ENCODE measurements at regions not wholly inside any gene's neighbourhood (a gene's known extent, or its start where the extent isn't known, plus 50 kb on each side); places are given as distances from the start of the nearest gene placed in this dataset.

- CTCF ChIA-PET: no interaction called here
Measured at GRCh38 chr17:21525464-21526130, 149.4 kb downstream of the KCNJ12 start.

GRCh38 chr17:21528031-21528695, 152.0 kb downstream of the KCNJ12 start:
- CTCF ChIA-PET: no interaction called here
- Histone ChIP-seq H3K36me3 (ENCODE audit: insufficient read depth, low read length, poor library complexity, severe bottlenecking) (no peaks in the 10 kb centered on the region), H3K4me1 (ENCODE audit: insufficient read depth, low read length, poor library complexity, severe bottlenecking) (no peaks in the 10 kb centered on the region), H3K4me3 (ENCODE audit: low read depth, low read length, poor library complexity, severe bottlenecking) (no peak overlapping the region), H3K27ac (ENCODE audit: low read depth, low read length, poor library complexity, severe bottlenecking) (no peak overlapping the region), H3K27me3 (replicated peaks; ENCODE audit: insufficient read depth, low read depth, low read length, poor library complexity) (no peaks in the 10 kb centered on the region), H3K9me3 (ENCODE audit: low read depth, low read length, poor library complexity, severe bottlenecking) (no peaks in the 10 kb centered on the region)
- intact Hi-C loops (cut with micrococcal nuclease; ENCODE audit: unreplicated experiment): no loop called here
- POLR2A ChIA-PET (ENCODE audit: low non-redundant PET): no interaction called here
- no peak for TF ChIP-seq CTCF (conservative IDR thresholded peaks at IDR 0.05; ENCODE audit: low read depth, low read length)
- TF ChIP-seq EZH2 (IDR thresholded peaks at IDR 0.05; ENCODE audit: borderline replicate concordance, low read depth, low read length, poor library complexity, severe bottlenecking): no peak
- BruUV-seq (replicated peaks): no TSS peak
- no peak for DNase-seq (ENCODE audit: low spot score)

More at GRCh38 chr17:21525464-21526130, 149.4 kb downstream of the KCNJ12 start:
- no peaks in the 10 kb centered on the region for H3K27me3 ChIP-seq (replicated peaks; ENCODE audit: insufficient read depth, low read depth, low read length, poor library complexity)
- H3K4me3 ChIP-seq (ENCODE audit: low read depth, low read length, poor library complexity, severe bottlenecking): no peak overlapping the region
- POLR2A ChIA-PET (ENCODE audit: low non-redundant PET): no interaction called here
- H3K9me3 ChIP-seq (ENCODE audit: low read depth, low read length, poor library complexity, severe bottlenecking): no peaks in the 10 kb centered on the region
- intact Hi-C loops (cut with micrococcal nuclease; ENCODE audit: unreplicated experiment): no loop called here
- TF ChIP-seq EZH2 (IDR thresholded peaks at IDR 0.05; ENCODE audit: borderline replicate concordance, low read depth, low read length, poor library complexity, severe bottlenecking) (no peak), CTCF (conservative IDR thresholded peaks at IDR 0.05; ENCODE audit: low read depth, low read length) (no peak)
- no peaks in the 10 kb centered on the region for H3K4me1 ChIP-seq (ENCODE audit: insufficient read depth, low read length, poor library complexity, severe bottlenecking)
- BruUV-seq (replicated peaks): no TSS peak
- DNase-seq (ENCODE audit: low spot score): no peak
- no peaks in the 10 kb centered on the region for H3K36me3 ChIP-seq (ENCODE audit: insufficient read depth, low read length, poor library complexity, severe bottlenecking)
- H3K27ac ChIP-seq (ENCODE audit: low read depth, low read length, poor library complexity, severe bottlenecking): no peak overlapping the region

GRCh38 chr17:21530311-21530710, 154.2 kb downstream of the KCNJ12 start:
- CTCF ChIA-PET: no interaction called here

More at GRCh38 chr17:21530311-21530710, 154.2 kb downstream of the KCNJ12 start:
- Histone ChIP-seq H3K4me1 (ENCODE audit: insufficient read depth, low read length, poor library complexity, severe bottlenecking) (no peaks in the 10 kb centered on the region), H3K27me3 (replicated peaks; ENCODE audit: insufficient read depth, low read depth, low read length, poor library complexity) (no peaks in the 10 kb centered on the region), H3K27ac (ENCODE audit: low read depth, low read length, poor library complexity, severe bottlenecking) (no peak overlapping the region), H3K9me3 (ENCODE audit: low read depth, low read length, poor library complexity, severe bottlenecking) (no peaks in the 10 kb centered on the region), H3K4me3 (ENCODE audit: low read depth, low read length, poor library complexity, severe bottlenecking) (no peak overlapping the region), H3K36me3 (ENCODE audit: insufficient read depth, low read length, poor library complexity, severe bottlenecking) (no peaks in the 10 kb centered on the region)
- TF ChIP-seq CTCF (conservative IDR thresholded peaks at IDR 0.05; ENCODE audit: low read depth, low read length) (no peak), EZH2 (IDR thresholded peaks at IDR 0.05; ENCODE audit: borderline replicate concordance, low read depth, low read length, poor library complexity, severe bottlenecking) (no peak)
- DNase-seq (ENCODE audit: low spot score): no peak
- intact Hi-C loops (cut with micrococcal nuclease; ENCODE audit: unreplicated experiment): no loop called here
- no TSS peak for BruUV-seq (replicated peaks)
- POLR2A ChIA-PET (ENCODE audit: low non-redundant PET): no interaction called here
